Hepatocyte (in vitro differentiated cells): ENCODE measurements at regions not wholly inside any gene's neighbourhood (a gene's known extent, or its start where the extent isn't known, plus 50 kb on each side); places are given as distances from the start of the nearest gene placed in this dataset.

Source experiments
- CTCF ChIP-seq: fragments of 200-600 bp; sonication (generic); IDR thresholded peaks from 2 replicates; pipeline ENCODE4 v1.5.1; 2016; ENCODE audit warnings: antibody characterized with exemption, mild to moderate bottlenecking; ENCODE audit not compliant: poor library complexity
- EZH2 ChIP-seq: fragments of 200-600 bp; sonication (generic); IDR thresholded peaks from 2 replicates; pipeline ENCODE4 v1.6.1; 2016; ENCODE audit warnings: antibody characterized with exemption, mild to moderate bottlenecking, borderline replicate concordance

- TF ChIP-seq CTCF: no peak
- TF ChIP-seq EZH2: no peak
Observed at GRCh38 chr1:73097917-73098316, 815.6 kb upstream of the NEGR1 start.
